Mesenchymal stem cell (in vitro differentiated cells and primary cell): ENCODE measurements at regions not wholly inside any gene's neighbourhood (a gene's known extent, or its start where the extent isn't known, plus 50 kb on each side); places are given as distances from the start of the nearest gene placed in this dataset.

Experiments used
- DNase-seq: peaks from one replicate; pipeline ENCODE4 v3.0.0-alpha.2; 2013
- H2AFZ ChIP-seq: one replicate; pipeline ENCODE4 v1.6.1; 2013; ENCODE audit warnings: low read depth, mild to moderate bottlenecking, control low read depth, inconsistent platforms, low read length, moderate library complexity
- H2AK5ac ChIP-seq: 2 replicates; pipeline ENCODE4 v1.6.1; 2013; ENCODE audit warnings: low read length, moderate library complexity, mild to moderate bottlenecking, inconsistent platforms; ENCODE audit not compliant: severe bottlenecking
- H2BK120ac ChIP-seq: one replicate; pipeline ENCODE4 v1.6.1; 2013; ENCODE audit warnings: low read depth, mild to moderate bottlenecking, inconsistent platforms, low read length, moderate library complexity
- H2BK12ac ChIP-seq, 2 experiments: one replicate each; pipeline ENCODE4 v1.6.1; 2013; ENCODE audit warnings: inconsistent platforms in 2 of 2, low read length in 2 of 2, mild to moderate bottlenecking in 2 of 2, moderate library complexity in 2 of 2, control low read depth in 1 of 2
- H2BK15ac ChIP-seq: one replicate; pipeline ENCODE4 v1.6.1; 2013; ENCODE audit warnings: mild to moderate bottlenecking, low read depth, inconsistent platforms; ENCODE audit not compliant: poor library complexity, severe bottlenecking
- H2BK5ac ChIP-seq: 2 replicates; pipeline ENCODE4 v1.6.1; 2013; ENCODE audit warnings: low read depth, mild to moderate bottlenecking, low read length, control low read depth, inconsistent platforms; ENCODE audit not compliant: poor library complexity, severe bottlenecking
- H3K14ac ChIP-seq, 2 experiments: one replicate each; pipeline ENCODE4 v1.6.1; 2013; ENCODE audit warnings: inconsistent platforms in 2 of 2, low read length in 2 of 2, control low read depth in 1 of 2, mild to moderate bottlenecking in 1 of 2, moderate library complexity in 1 of 2
- H3K18ac ChIP-seq, 2 experiments: one replicate each; pipeline ENCODE4 v1.6.1; 2013; ENCODE audit warnings: inconsistent platforms in 2 of 2, low read length in 2 of 2, control low read depth in 1 of 2, low read depth in 1 of 2, mild to moderate bottlenecking in 1 of 2
- H3K23ac ChIP-seq, 2 experiments: one replicate each; pipeline ENCODE4 v1.6.1; 2013; ENCODE audit warnings: inconsistent platforms in 2 of 2, low read length in 2 of 2, mild to moderate bottlenecking in 2 of 2, moderate library complexity in 2 of 2, control low read depth in 1 of 2
- H3K27ac ChIP-seq: 2 replicates; pipeline ENCODE4 v1.5.1; 2013; ENCODE audit warnings: mild to moderate bottlenecking, moderate library complexity, low read length, control low read depth, inconsistent platforms; ENCODE audit not compliant: poor library complexity, severe bottlenecking
- H3K27me3 ChIP-seq, 2 experiments: 2 replicates each; pipeline versions ENCODE4 v1.6.1 to v1.7.0; 2013; ENCODE audit warnings: low read length in 2 of 2, mild to moderate bottlenecking in 2 of 2, moderate library complexity in 2 of 2, control low read depth in 1 of 2, inconsistent platforms in 1 of 2; ENCODE audit not compliant: control insufficient read depth in 1 of 2, insufficient read depth in 1 of 2
- H3K36me3 ChIP-seq, 2 experiments: 2 replicates each; pipeline versions ENCODE4 v1.6.1 to v1.7.0; 2013; ENCODE audit warnings: low read length in 2 of 2, control low read depth in 1 of 2, inconsistent platforms in 1 of 2, low read depth in 1 of 2, mild to moderate bottlenecking in 1 of 2; ENCODE audit not compliant: insufficient read depth in 2 of 2, control insufficient read depth in 1 of 2
- H3K4ac ChIP-seq, 2 experiments: one replicate each; pipeline ENCODE4 v1.6.1; 2013; ENCODE audit warnings: inconsistent platforms in 2 of 2, low read length in 2 of 2, mild to moderate bottlenecking in 2 of 2, moderate library complexity in 2 of 2, control low read depth in 1 of 2, low read depth in 1 of 2
- H3K4me1 ChIP-seq: 2 replicates; pipeline ENCODE4 v1.6.1; 2013; ENCODE audit warnings: low read depth, low read length, control low read depth; ENCODE audit not compliant: control insufficient read depth, insufficient read depth
- H3K4me2 ChIP-seq: 2 replicates; pipeline ENCODE4 v1.6.1; 2013; ENCODE audit warnings: low read length, mild to moderate bottlenecking, inconsistent platforms; ENCODE audit not compliant: poor library complexity, severe bottlenecking
- H3K4me3 ChIP-seq, 2 experiments: 2 replicates each; pipeline versions ENCODE4 v1.5.1 to v1.7.0; 2013; ENCODE audit warnings: low read length in 2 of 2, mild to moderate bottlenecking in 2 of 2, control low read depth in 1 of 2, low read depth in 1 of 2; ENCODE audit not compliant: insufficient read depth in 1 of 2
- H3K79me1 ChIP-seq: replicated peaks from 2 replicates; pipeline ENCODE4 v1.6.1; 2013; ENCODE audit warnings: mild to moderate bottlenecking, control low read depth, low read length, inconsistent platforms; ENCODE audit not compliant: poor library complexity, severe bottlenecking
- H3K9ac ChIP-seq: 2 replicates; pipeline ENCODE4 v1.7.0; 2013; ENCODE audit warnings: mild to moderate bottlenecking, low read length, moderate library complexity
- H3K9me3 ChIP-seq: 2 replicates; pipeline ENCODE4 v1.7.0; 2013; ENCODE audit warnings: mild to moderate bottlenecking, low read length; ENCODE audit not compliant: control insufficient read depth
- H4K8ac ChIP-seq: one replicate; pipeline ENCODE4 v1.6.1; 2013; ENCODE audit warnings: inconsistent platforms, mild to moderate bottlenecking, low read length, moderate library complexity
- H4K91ac ChIP-seq: one replicate; pipeline ENCODE4 v1.6.1; 2013; ENCODE audit warnings: mild to moderate bottlenecking, low read length, inconsistent platforms
- WGBS: methylation state at CpG from one replicate; pipeline ENCODE4 v1.1.7; 2013; ENCODE audit warnings: mixed read lengths; 5-methylcytosine and 5-hydroxymethylcytosine counted together

DNA sequence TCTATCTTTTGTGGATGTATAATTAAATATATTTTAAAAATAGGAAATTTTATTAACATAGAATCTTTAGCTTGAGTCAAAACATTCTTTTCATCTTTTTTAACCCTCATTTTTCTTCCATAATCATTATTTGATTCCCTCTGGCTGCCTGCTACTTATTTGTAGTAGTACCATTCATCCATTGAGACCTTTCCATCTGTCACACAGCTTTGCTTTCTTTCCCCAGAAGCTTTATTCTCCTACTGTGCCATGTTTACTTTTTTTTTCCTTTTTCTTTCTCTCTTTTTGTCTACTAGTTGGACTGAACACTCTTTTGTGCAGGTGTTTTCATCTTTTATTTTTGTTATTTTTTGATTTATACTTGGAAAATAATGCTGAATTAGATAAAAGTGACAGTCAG, 522.6 kb upstream of the MMS22L start:
- Histone ChIP-seq H3K27me3 (no peaks in the 10 kb centered on the region), H2BK120ac (no peak overlapping the region), H3K23ac (no peak overlapping the region), H2AFZ (no peak overlapping the region), H4K91ac (no peak overlapping the region), H3K9ac (no peak overlapping the region), H2AK5ac (no peak overlapping the region), H2BK15ac (no peak overlapping the region), H3K9me3 (no peaks in the 10 kb centered on the region), H2BK5ac (no peak overlapping the region), H3K36me3 (no peaks in the 10 kb centered on the region), H3K79me1 (no peaks in the 10 kb centered on the region), H3K27ac (no peak overlapping the region), H3K4me2 (no peak overlapping the region), H3K4me3 (no peak overlapping the region), H3K18ac (no peak overlapping the region), H4K8ac (no peak overlapping the region), H3K14ac (no peak overlapping the region), H3K4me1 (no peaks in the 10 kb centered on the region), H3K4ac (no peak overlapping the region), H2BK12ac (no peak overlapping the region)
- no peak for DNase-seq

DNA sequence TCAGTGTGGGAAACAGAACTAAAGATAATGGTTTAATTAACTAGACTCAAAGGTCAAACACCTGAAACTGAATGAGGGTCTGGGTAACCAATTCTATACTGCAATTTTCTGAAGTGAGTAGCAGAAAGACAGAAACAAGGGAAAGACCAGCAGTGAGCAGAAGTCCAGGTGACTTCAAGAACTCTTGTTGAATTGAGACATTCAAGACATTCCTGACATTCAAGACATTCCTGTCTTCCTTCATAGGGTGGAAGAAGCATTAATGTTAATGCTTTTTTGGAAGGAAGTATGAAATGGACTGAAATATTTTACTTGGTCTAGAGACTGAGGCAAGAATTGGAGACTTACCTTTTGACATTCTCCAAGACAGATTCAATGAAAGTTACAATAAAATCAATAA, 529.9 kb upstream of the MMS22L start:
- Histone ChIP-seq H4K8ac (no peak overlapping the region), H3K4ac (no peak overlapping the region), H3K36me3 (no peaks in the 10 kb centered on the region), H2AK5ac (no peak overlapping the region), H3K27ac (no peak overlapping the region), H3K23ac (no peak overlapping the region), H3K27me3 (no peaks in the 10 kb centered on the region), H3K9ac (no peak overlapping the region), H3K79me1 (no peaks in the 10 kb centered on the region), H2BK15ac (no peak overlapping the region), H2BK120ac (no peak overlapping the region), H2BK5ac (no peak overlapping the region), H3K9me3 (no peaks in the 10 kb centered on the region), H3K18ac (no peak overlapping the region), H3K4me3 (no peak overlapping the region), H2BK12ac (no peak overlapping the region), H2AFZ (no peak overlapping the region), H3K4me1 (no peaks in the 10 kb centered on the region), H3K14ac (no peak overlapping the region), H4K91ac (no peak overlapping the region), H3K4me2 (no peak overlapping the region)
- DNase-seq = no peak

GRCh38 chr6:97813889-97814567, 531.0 kb upstream of the MMS22L start:
- no peak overlapping the region for H3K9ac ChIP-seq
- H3K4me1 ChIP-seq = no peaks in the 10 kb centered on the region
- no peak overlapping the region for H4K91ac ChIP-seq
- H2BK15ac ChIP-seq = no peak overlapping the region
- H2BK12ac ChIP-seq = no peak overlapping the region
- no peak overlapping the region for H2AFZ ChIP-seq
- H3K4me2 ChIP-seq = no peak overlapping the region
- H3K27me3 ChIP-seq = no peaks in the 10 kb centered on the region
- H2AK5ac ChIP-seq = no peak overlapping the region
- H3K18ac ChIP-seq = no peak overlapping the region
- H3K14ac ChIP-seq = no peak overlapping the region
- H4K8ac ChIP-seq = no peak overlapping the region
- H3K36me3 ChIP-seq = no peaks in the 10 kb centered on the region
- no peaks in the 10 kb centered on the region for H3K9me3 ChIP-seq
- DNase-seq = no peak
- no peak overlapping the region for H2BK120ac ChIP-seq
- WGBS = 80% methylated on average over 4 of the region's 4 CpGs
- H3K79me1 ChIP-seq = no peaks in the 10 kb centered on the region
- no peak overlapping the region for H3K27ac ChIP-seq
- H2BK5ac ChIP-seq = no peak overlapping the region
- no peak overlapping the region for H3K4ac ChIP-seq
- H3K23ac ChIP-seq = no peak overlapping the region
- no peak overlapping the region for H3K4me3 ChIP-seq

DNA sequence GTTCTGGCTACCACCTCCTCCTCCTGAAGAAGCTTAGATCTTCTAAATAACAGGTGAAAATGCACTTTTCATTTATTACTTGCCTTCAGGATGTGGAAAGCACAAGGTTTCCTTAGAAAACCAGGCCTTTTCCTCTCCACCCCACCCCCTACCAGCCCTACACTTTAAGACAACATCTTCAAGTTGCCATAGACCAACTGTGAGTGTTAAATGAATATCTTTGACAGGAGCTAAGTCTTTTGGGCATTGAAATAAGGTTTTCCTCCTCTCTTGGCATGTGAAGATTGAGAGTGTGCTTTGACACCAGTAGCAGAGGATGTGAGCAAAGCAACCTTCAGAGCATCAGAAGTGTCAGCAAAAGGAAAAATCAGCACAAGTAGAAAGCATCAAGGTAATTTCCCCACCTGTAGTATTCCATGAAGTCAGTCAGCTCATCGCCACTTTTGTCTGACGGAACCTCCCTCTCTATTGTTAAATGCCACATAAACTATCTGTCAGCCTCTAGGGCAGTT, 532.3 kb upstream of the MMS22L start:
- no peaks in the 10 kb centered on the region for H3K4me1 ChIP-seq
- no peak overlapping the region for H2AK5ac ChIP-seq
- no peak overlapping the region for H2BK15ac ChIP-seq
- no peak overlapping the region for H3K4ac ChIP-seq
- no peaks in the 10 kb centered on the region for H3K36me3 ChIP-seq
- H4K8ac ChIP-seq = no peak overlapping the region
- 57% methylated on average over 2 of the region's 2 CpGs for WGBS
- no peaks in the 10 kb centered on the region for H3K27me3 ChIP-seq
- no peak overlapping the region for H2AFZ ChIP-seq
- no peak overlapping the region for H3K18ac ChIP-seq
- H2BK12ac ChIP-seq = no peak overlapping the region
- H3K4me2 ChIP-seq = no peak overlapping the region
- H3K9ac ChIP-seq = no peak overlapping the region
- no peak overlapping the region for H2BK5ac ChIP-seq
- no peak overlapping the region for H3K4me3 ChIP-seq
- DNase-seq = no peak
- H4K91ac ChIP-seq = no peak overlapping the region
- H2BK120ac ChIP-seq = no peak overlapping the region
- H3K27ac ChIP-seq = no peak overlapping the region
- H3K14ac ChIP-seq = no peak overlapping the region
- H3K9me3 ChIP-seq = no peaks in the 10 kb centered on the region
- H3K79me1 ChIP-seq = no peaks in the 10 kb centered on the region
- H3K23ac ChIP-seq = no peak overlapping the region
